IPS-18c (cell line): ENCODE measurements at regions not wholly inside any gene's neighbourhood (a gene's known extent, or its start where the extent isn't known, plus 50 kb on each side); places are given as distances from the start of the nearest gene placed in this dataset.
"Not testable (repeated sequence)": the region's sequence is repeated elsewhere in the genome, so short reads cannot be mapped to it uniquely, and the experiment has no call there.

ENCODE experiments used
- H3K4me3 ChIP-seq: 2 replicates; pipeline ENCODE4 v1.7.0; 2013; ENCODE audit warnings: low read depth, mild to moderate bottlenecking, low read length, moderate library complexity; ENCODE audit not compliant: insufficient read depth
- H3K9me3 ChIP-seq: one replicate; pipeline ENCODE4 v1.6.1; 2013; ENCODE audit warnings: mild to moderate bottlenecking, low read length, moderate library complexity; ENCODE audit not compliant: control insufficient read depth, insufficient read depth

GRCh38 chr16:21512280-21513192 is 86.8 kb upstream of the METTL9 start:
- not testable (repeated sequence) for H3K4me3 ChIP-seq, H3K9me3 ChIP-seq

DNA sequence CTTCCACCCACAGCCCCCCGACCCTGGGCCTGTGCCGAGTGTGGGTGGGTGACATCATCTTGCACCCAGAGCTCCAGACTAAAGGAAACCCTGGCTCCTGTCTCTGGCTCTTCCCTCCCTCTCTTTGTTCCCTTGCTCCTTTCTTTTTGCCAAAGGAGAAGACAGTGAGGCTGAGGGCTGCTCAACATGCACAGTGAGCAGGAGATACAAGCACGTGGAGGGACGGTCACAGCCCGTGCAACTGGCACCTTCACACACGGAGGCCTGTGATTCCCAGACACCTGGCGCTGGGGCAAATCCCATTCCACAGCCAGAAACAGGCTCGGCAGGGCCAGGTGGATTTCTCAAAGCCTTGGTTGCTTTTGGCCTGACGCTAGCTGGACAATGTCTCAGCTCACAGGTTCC is 86.0 kb upstream of the METTL9 start:
- 0 out of 2 replicates have a peak overlapping the region, but pooled peaks have one; percentile 15 for H3K4me3 ChIP-seq
- H3K9me3 ChIP-seq: not testable (repeated sequence)

- not testable (repeated sequence) for H3K4me3 ChIP-seq
Measured at GRCh38 chr16:21513812-21514473, 85.4 kb upstream of the METTL9 start.

GRCh38 chr16:21514474-21514840 is 84.9 kb upstream of the METTL9 start:
- H3K9me3 ChIP-seq, H3K4me3 ChIP-seq: not testable (repeated sequence)

More at GRCh38 chr16:21513812-21514473, 85.4 kb upstream of the METTL9 start:
- not testable (repeated sequence) for H3K9me3 ChIP-seq

DNA sequence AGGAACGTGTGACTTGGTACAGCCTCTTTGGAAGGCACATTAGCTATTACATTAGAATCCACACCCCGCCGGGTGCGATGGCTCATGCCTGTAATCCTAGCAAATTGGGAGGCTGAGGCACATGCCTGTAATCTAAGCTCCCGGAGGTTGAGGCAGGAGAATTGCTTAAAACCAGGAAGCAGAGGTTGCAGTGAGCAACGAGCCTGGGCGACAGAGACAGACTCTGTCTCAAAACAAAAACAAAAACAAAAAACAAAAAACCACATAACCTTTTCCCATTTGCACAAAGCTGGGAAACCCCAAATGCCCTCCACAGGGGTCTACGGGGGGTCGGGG is 82.7 kb upstream of the METTL9 start:
- H3K9me3 ChIP-seq, H3K4me3 ChIP-seq: not testable (repeated sequence)

DNA sequence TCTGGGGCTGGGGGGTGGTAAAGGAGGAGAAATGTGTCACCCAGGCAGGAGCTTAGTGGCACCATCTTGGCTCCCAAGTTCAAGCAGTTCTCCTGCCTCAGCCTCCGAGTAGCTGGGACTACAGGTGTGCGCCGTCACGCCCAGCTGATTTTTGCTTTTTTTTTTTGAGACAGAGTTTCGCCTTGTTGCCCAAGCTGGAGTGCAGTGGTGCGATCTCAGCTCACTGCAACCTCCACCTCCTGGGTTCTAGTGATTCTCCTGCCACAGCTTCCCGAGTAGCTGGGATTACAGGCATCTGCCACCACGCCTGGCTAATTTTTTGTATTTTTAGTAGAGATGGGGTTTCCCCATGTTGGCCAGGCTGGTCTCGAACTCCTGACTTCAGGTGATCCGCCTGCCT is 82.1 kb upstream of the METTL9 start:
- not testable (repeated sequence) for H3K4me3 ChIP-seq, H3K9me3 ChIP-seq

GRCh38 chr16:21519361-21520133 is 79.8 kb upstream of the METTL9 start:
- peak overlapping the region; percentile 94 for H3K4me3 ChIP-seq
- not testable (repeated sequence) for H3K9me3 ChIP-seq

DNA sequence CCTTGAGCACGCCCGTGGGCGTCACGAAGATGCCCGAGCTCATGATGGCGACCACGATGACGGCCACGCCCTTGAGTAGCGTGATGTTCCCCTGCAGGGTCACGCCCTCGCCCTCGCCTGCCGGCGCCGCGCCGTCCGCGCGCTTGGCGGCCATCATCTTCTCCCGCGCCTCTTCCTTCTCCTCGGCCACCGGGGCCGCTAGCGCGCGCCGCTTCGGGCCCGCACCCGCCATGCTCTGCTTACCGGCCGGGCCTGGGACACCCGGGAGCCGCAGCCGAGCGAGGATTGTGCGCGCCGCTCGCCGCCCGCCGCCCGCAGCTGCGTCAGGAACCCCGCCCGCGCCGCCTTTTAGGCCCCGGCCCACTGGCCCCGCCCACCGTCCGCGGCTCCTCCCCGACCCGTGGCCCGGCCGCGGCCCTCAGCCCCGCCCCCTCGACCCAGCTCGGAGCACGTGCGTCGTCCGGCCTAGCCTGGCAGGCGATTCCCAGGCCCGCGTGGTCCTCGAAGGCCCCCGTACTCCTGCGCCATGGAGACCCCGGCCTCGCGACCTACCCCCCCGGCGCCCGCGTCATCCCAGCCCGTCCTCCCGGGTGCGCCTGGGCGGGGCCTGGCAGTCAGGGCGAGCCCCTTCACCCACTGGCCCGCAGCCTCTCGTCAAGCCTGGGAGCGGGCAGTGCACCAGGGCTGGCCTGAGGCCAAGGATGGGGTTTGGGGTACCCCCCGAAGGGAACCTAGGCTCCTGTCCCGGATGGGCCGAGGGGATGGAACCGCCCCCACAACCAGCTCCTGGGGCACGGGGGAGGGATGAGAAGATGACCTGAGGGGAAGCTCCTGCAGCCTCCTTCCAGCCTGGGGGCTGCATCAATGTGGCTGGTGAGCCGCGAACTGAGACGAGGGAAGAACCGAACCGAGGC is 79.0 kb upstream of the METTL9 start:
- peak overlapping the region; percentile 94 for H3K4me3 ChIP-seq
- H3K9me3 ChIP-seq: not testable (repeated sequence)

- peak overlapping the region; percentile 50 for H3K4me3 ChIP-seq
- H3K9me3 ChIP-seq: not testable (repeated sequence)
Measured at GRCh38 chr16:21521048-21521389, 78.4 kb upstream of the METTL9 start.

GRCh38 chr16:21521390-21522143 is 77.8 kb upstream of the METTL9 start:
- not testable (repeated sequence) for H3K9me3 ChIP-seq
- peak overlapping the region; percentile 53 for H3K4me3 ChIP-seq

GRCh38 chr16:21522846-21523245 is 76.5 kb upstream of the METTL9 start:
- H3K9me3 ChIP-seq, H3K4me3 ChIP-seq: not testable (repeated sequence)

DNA sequence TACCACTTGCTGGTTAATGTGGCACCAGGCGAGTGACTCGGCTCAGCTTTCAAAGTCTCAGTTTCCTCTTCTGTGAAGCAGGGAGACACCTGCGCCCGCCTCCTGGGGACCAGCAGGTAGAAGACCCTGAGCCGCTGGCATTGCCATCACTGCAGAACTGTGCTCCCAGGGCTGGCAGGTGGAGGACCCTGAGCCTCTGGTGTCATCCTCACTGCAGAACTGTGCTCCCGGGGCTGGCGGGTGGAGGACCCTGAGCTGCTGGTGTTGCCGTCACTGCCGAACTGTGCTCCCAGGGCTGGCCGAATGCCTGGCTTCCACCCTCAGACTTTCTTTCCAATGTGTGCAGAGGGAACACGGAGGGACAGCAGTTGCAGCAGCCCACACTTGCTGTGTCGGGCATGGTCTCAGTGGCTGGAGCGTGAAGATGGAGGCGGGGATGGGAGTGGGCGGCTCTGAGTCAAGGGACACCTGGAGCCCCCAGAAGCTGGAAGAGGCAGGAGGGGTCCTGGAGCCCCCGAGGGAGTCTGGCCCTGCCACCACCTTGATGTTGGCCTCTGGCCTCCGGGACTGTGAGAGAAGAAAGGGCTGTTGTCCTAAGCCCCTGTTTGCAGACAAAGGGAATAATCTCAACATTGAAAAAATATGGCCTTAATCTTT is 75.8 kb upstream of the METTL9 start:
- Histone ChIP-seq H3K4me3 (no peak overlapping the region), H3K9me3 (no peaks in the 10 kb centered on the region)

GRCh38 chr16:21524068-21524751 is 75.2 kb upstream of the METTL9 start:
- no peaks in the 10 kb centered on the region for H3K9me3 ChIP-seq
- no peak overlapping the region for H3K4me3 ChIP-seq

DNA sequence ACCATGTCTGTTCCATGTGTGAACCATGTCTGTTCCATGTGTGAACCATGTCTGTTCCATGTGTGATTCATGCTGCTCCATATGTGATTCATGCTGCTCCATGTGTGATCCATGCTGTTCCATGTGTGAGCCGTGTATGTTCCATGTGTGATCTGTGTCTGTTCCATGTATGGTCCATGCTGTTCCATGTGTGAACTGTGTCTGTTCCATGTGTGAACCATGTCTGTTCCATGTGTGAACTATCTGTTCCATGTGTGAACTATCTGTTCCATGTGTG is 74.7 kb upstream of the METTL9 start:
- not testable (repeated sequence) for H3K4me3 ChIP-seq, H3K9me3 ChIP-seq

- H3K4me3 ChIP-seq, H3K9me3 ChIP-seq: not testable (repeated sequence)
Measured at GRCh38 chr16:21525029-21525895, 74.1 kb upstream of the METTL9 start.
